ENCODE measurements at regions not wholly inside any gene's neighbourhood (a gene's known extent, or its start where the extent isn't known, plus 50 kb on each side); places are given as distances from the start of the nearest gene placed in this dataset.

- no peaks in the 10 kb centered on the region for H3K4me1 Mint-ChIP-seq (ENCODE audit: low read depth)
- H3K27ac Mint-ChIP-seq = no peak overlapping the region
- no peaks in the 10 kb centered on the region for H3K36me3 Mint-ChIP-seq
- H3K27me3 Mint-ChIP-seq = no peaks in the 10 kb centered on the region
- no peaks in the 10 kb centered on the region for H3K9me3 Mint-ChIP-seq (ENCODE audit: low read depth)
- H3K4me3 Mint-ChIP-seq = no peak overlapping the region
Measured at GRCh38 chr5:117204404-117204803, 629.8 kb upstream of the SEMA6A start.

GRCh38 chr5:117203584-117203983 lies 629.0 kb upstream of the SEMA6A start:
- no peaks in the 10 kb centered on the region for H3K4me1 Mint-ChIP-seq (ENCODE audit: low read depth)
- no peaks in the 10 kb centered on the region for H3K36me3 Mint-ChIP-seq
- no peak overlapping the region for H3K27ac Mint-ChIP-seq
- no peaks in the 10 kb centered on the region for H3K27me3 Mint-ChIP-seq
- no peak overlapping the region for H3K4me3 Mint-ChIP-seq
- no peaks in the 10 kb centered on the region for H3K9me3 Mint-ChIP-seq (ENCODE audit: low read depth)

GRCh38 chr5:117201001-117201400 lies 626.4 kb upstream of the SEMA6A start:
- Mint-ChIP-seq H3K27ac (no peak overlapping the region), H3K4me3 (no peak overlapping the region), H3K9me3 (ENCODE audit: low read depth) (peaks cover 8% of the 10 kb centered on the region), H3K4me1 (ENCODE audit: low read depth) (no peaks in the 10 kb centered on the region), H3K36me3 (no peaks in the 10 kb centered on the region), H3K27me3 (no peaks in the 10 kb centered on the region)

GRCh38 chr5:117195076-117195475 lies 620.5 kb upstream of the SEMA6A start:
- H3K4me3 Mint-ChIP-seq = no peak overlapping the region
- H3K36me3 Mint-ChIP-seq = no peaks in the 10 kb centered on the region
- no peaks in the 10 kb centered on the region for H3K4me1 Mint-ChIP-seq (ENCODE audit: low read depth)
- H3K27ac Mint-ChIP-seq = no peak overlapping the region
- H3K9me3 Mint-ChIP-seq (ENCODE audit: low read depth) = peaks cover 8% of the 10 kb centered on the region
- no peaks in the 10 kb centered on the region for H3K27me3 Mint-ChIP-seq

GRCh38 chr5:117191251-117191650 lies 616.6 kb upstream of the SEMA6A start:
- Mint-ChIP-seq H3K4me3 (no peak overlapping the region), H3K4me1 (ENCODE audit: low read depth) (no peaks in the 10 kb centered on the region), H3K27me3 (no peaks in the 10 kb centered on the region), H3K27ac (no peak overlapping the region), H3K9me3 (ENCODE audit: low read depth) (no peaks in the 10 kb centered on the region), H3K36me3 (no peaks in the 10 kb centered on the region)

GRCh38 chr5:117189784-117190183 lies 615.2 kb upstream of the SEMA6A start:
- Mint-ChIP-seq H3K36me3 (no peaks in the 10 kb centered on the region), H3K4me3 (no peak overlapping the region), H3K27me3 (no peaks in the 10 kb centered on the region), H3K9me3 (ENCODE audit: low read depth) (no peaks in the 10 kb centered on the region), H3K27ac (no peak overlapping the region), H3K4me1 (ENCODE audit: low read depth) (no peaks in the 10 kb centered on the region)

GRCh38 chr5:117188211-117188610 lies 613.6 kb upstream of the SEMA6A start:
- H3K36me3 Mint-ChIP-seq = no peaks in the 10 kb centered on the region

GRCh38 chr5:117186751-117187150 lies 612.1 kb upstream of the SEMA6A start:
- Mint-ChIP-seq H3K27ac (no peak overlapping the region), H3K9me3 (ENCODE audit: low read depth) (peaks cover 4% of the 10 kb centered on the region)

More at GRCh38 chr5:117188211-117188610, 613.6 kb upstream of the SEMA6A start:
- H3K27me3 Mint-ChIP-seq = no peaks in the 10 kb centered on the region
- peaks cover under 1% of the 10 kb centered on the region for H3K9me3 Mint-ChIP-seq (ENCODE audit: low read depth)
- no peak overlapping the region for H3K4me3 Mint-ChIP-seq
- no peak overlapping the region for H3K27ac Mint-ChIP-seq
- H3K4me1 Mint-ChIP-seq (ENCODE audit: low read depth) = no peaks in the 10 kb centered on the region

GRCh38 chr5:117183326-117183725 lies 608.7 kb upstream of the SEMA6A start:
- Mint-ChIP-seq H3K27me3 (no peaks in the 10 kb centered on the region), H3K9me3 (ENCODE audit: low read depth) (peaks cover 8% of the 10 kb centered on the region), H3K4me1 (ENCODE audit: low read depth) (no peaks in the 10 kb centered on the region), H3K36me3 (no peaks in the 10 kb centered on the region), H3K27ac (no peak overlapping the region), H3K4me3 (no peak overlapping the region)

More at GRCh38 chr5:117186751-117187150, 612.1 kb upstream of the SEMA6A start:
- Mint-ChIP-seq H3K4me1 (ENCODE audit: low read depth) (no peaks in the 10 kb centered on the region), H3K27me3 (no peaks in the 10 kb centered on the region), H3K36me3 (no peaks in the 10 kb centered on the region), H3K4me3 (no peak overlapping the region)

- H3K27me3 Mint-ChIP-seq = no peaks in the 10 kb centered on the region
- no peaks in the 10 kb centered on the region for H3K36me3 Mint-ChIP-seq
- peaks cover 8% of the 10 kb centered on the region for H3K9me3 Mint-ChIP-seq (ENCODE audit: low read depth)
- H3K4me1 Mint-ChIP-seq (ENCODE audit: low read depth) = no peaks in the 10 kb centered on the region
- H3K4me3 Mint-ChIP-seq = no peak overlapping the region
- no peak overlapping the region for H3K27ac Mint-ChIP-seq
Measured at GRCh38 chr5:117182104-117182503, 607.5 kb upstream of the SEMA6A start.

GRCh38 chr5:117177302-117177701 lies 602.7 kb upstream of the SEMA6A start:
- Mint-ChIP-seq H3K27ac (no peak overlapping the region), H3K4me3 (no peak overlapping the region), H3K4me1 (ENCODE audit: low read depth) (no peaks in the 10 kb centered on the region), H3K9me3 (ENCODE audit: low read depth) (peaks cover 4% of the 10 kb centered on the region), H3K27me3 (no peaks in the 10 kb centered on the region), H3K36me3 (no peaks in the 10 kb centered on the region)

GRCh38 chr5:117165068-117165467 lies 590.4 kb upstream of the SEMA6A start:
- peaks cover 2% of the 10 kb centered on the region for H3K9me3 Mint-ChIP-seq (ENCODE audit: low read depth)
- no peaks in the 10 kb centered on the region for H3K27me3 Mint-ChIP-seq
- H3K27ac Mint-ChIP-seq = no peak overlapping the region
- no peaks in the 10 kb centered on the region for H3K36me3 Mint-ChIP-seq
- no peak overlapping the region for H3K4me3 Mint-ChIP-seq
- no peaks in the 10 kb centered on the region for H3K4me1 Mint-ChIP-seq (ENCODE audit: low read depth)

GRCh38 chr5:117161718-117162335 lies 587.2 kb upstream of the SEMA6A start:
- no peaks in the 10 kb centered on the region for H3K27me3 Mint-ChIP-seq
- H3K4me1 Mint-ChIP-seq (ENCODE audit: low read depth) = no peaks in the 10 kb centered on the region
- H3K27ac Mint-ChIP-seq = no peak overlapping the region
- no peaks in the 10 kb centered on the region for H3K9me3 Mint-ChIP-seq (ENCODE audit: low read depth)
- H3K4me3 Mint-ChIP-seq = no peak overlapping the region
- H3K36me3 Mint-ChIP-seq = no peaks in the 10 kb centered on the region

- no peaks in the 10 kb centered on the region for H3K36me3 Mint-ChIP-seq
- H3K27ac Mint-ChIP-seq = no peak overlapping the region
- no peaks in the 10 kb centered on the region for H3K27me3 Mint-ChIP-seq
- no peak overlapping the region for H3K4me3 Mint-ChIP-seq
- H3K4me1 Mint-ChIP-seq (ENCODE audit: low read depth) = no peaks in the 10 kb centered on the region
- peaks cover 3% of the 10 kb centered on the region for H3K9me3 Mint-ChIP-seq (ENCODE audit: low read depth)
Measured at GRCh38 chr5:117160391-117160790, 585.8 kb upstream of the SEMA6A start.

- no peak overlapping the region for H3K27ac Mint-ChIP-seq
- no peaks in the 10 kb centered on the region for H3K9me3 Mint-ChIP-seq (ENCODE audit: low read depth)
- H3K36me3 Mint-ChIP-seq = no peaks in the 10 kb centered on the region
- H3K4me1 Mint-ChIP-seq (ENCODE audit: low read depth) = no peaks in the 10 kb centered on the region
- no peaks in the 10 kb centered on the region for H3K27me3 Mint-ChIP-seq
- no peak overlapping the region for H3K4me3 Mint-ChIP-seq
Measured at GRCh38 chr5:117149312-117149711, 574.7 kb upstream of the SEMA6A start.

GRCh38 chr5:117144086-117144485 lies 569.5 kb upstream of the SEMA6A start:
- Mint-ChIP-seq H3K36me3 (no peaks in the 10 kb centered on the region), H3K9me3 (ENCODE audit: low read depth) (peaks cover 4% of the 10 kb centered on the region), H3K27me3 (no peaks in the 10 kb centered on the region), H3K4me1 (ENCODE audit: low read depth) (no peaks in the 10 kb centered on the region), H3K4me3 (no peak overlapping the region), H3K27ac (no peak overlapping the region)
